ENCODE measurements at regions not wholly inside any gene's neighbourhood (a gene's known extent, or its start where the extent isn't known, plus 50 kb on each side); places are given as distances from the start of the nearest gene placed in this dataset.

GRCh38 chr3:194991338-194991654 is 279.7 kb downstream of the XXYLT1 start:
- no peak for DNase-seq (ENCODE audit: low read depth in 2 of 2)

- DNase-seq (ENCODE audit: low read depth in 2 of 2), result no peak
These were observed 277.1 kb downstream of the XXYLT1 start for GRCh38 chr3:194993896-194994295.

- no peak for DNase-seq (ENCODE audit: low read depth in 2 of 2)
These were observed 276.4 kb downstream of the XXYLT1 start for GRCh38 chr3:194994551-194994981.

- DNase-seq (ENCODE audit: low read depth in 2 of 2), result no peak
These were observed 275.6 kb downstream of the XXYLT1 start for GRCh38 chr3:194995334-194995733.

GRCh38 chr3:194995922-194996321 is 275.0 kb downstream of the XXYLT1 start:
- no peak for DNase-seq (ENCODE audit: low read depth in 2 of 2)

- DNase-seq (ENCODE audit: low read depth in 2 of 2), result no peak
These were observed 274.2 kb downstream of the XXYLT1 start for GRCh38 chr3:194996746-194997145.

- DNase-seq (ENCODE audit: low read depth in 2 of 2), result no peak
These were observed 272.5 kb downstream of the XXYLT1 start for GRCh38 chr3:194998417-194998816.

- no peak for DNase-seq (ENCODE audit: low read depth in 2 of 2)
These were observed 272.0 kb downstream of the XXYLT1 start for GRCh38 chr3:194998948-194999347.

- no peak for DNase-seq (ENCODE audit: low read depth in 2 of 2)
These were observed 271.5 kb downstream of the XXYLT1 start for GRCh38 chr3:194999491-194999890.

GRCh38 chr3:195001261-195001660 is 269.7 kb downstream of the XXYLT1 start:
- DNase-seq (ENCODE audit: low read depth in 2 of 2), result no peak

- DNase-seq (ENCODE audit: low read depth in 2 of 2), result no peak
These were observed 268.7 kb downstream of the XXYLT1 start for GRCh38 chr3:195001961-195002861.

GRCh38 chr3:195003006-195003892 is 267.7 kb downstream of the XXYLT1 start:
- no peak for DNase-seq (ENCODE audit: low read depth in 2 of 2)

GRCh38 chr3:195003893-195004289 is 267.1 kb downstream of the XXYLT1 start:
- DNase-seq (ENCODE audit: low read depth in 2 of 2), result no peak

GRCh38 chr3:195004512-195005250 is 266.3 kb downstream of the XXYLT1 start:
- no peak for DNase-seq (ENCODE audit: low read depth in 2 of 2)

- DNase-seq (ENCODE audit: low read depth in 2 of 2), result no peak
These were observed 265.7 kb downstream of the XXYLT1 start for GRCh38 chr3:195005251-195005620.

- no peak for DNase-seq (ENCODE audit: low read depth in 2 of 2)
These were observed 265.0 kb downstream of the XXYLT1 start for GRCh38 chr3:195005759-195006510.

GRCh38 chr3:195007151-195007550 is 263.8 kb downstream of the XXYLT1 start:
- no peak for DNase-seq (ENCODE audit: low read depth in 2 of 2)

GRCh38 chr3:195007766-195008165 is 263.2 kb downstream of the XXYLT1 start:
- no peak for DNase-seq (ENCODE audit: low read depth in 2 of 2)

- no peak for DNase-seq (ENCODE audit: low read depth in 2 of 2)
These were observed 262.1 kb downstream of the XXYLT1 start for GRCh38 chr3:195008816-195009215.

GRCh38 chr3:195009616-195010015 is 261.3 kb downstream of the XXYLT1 start:
- no peak for DNase-seq (ENCODE audit: low read depth in 2 of 2)

- no peak for DNase-seq (ENCODE audit: low read depth in 2 of 2)
These were observed 260.3 kb downstream of the XXYLT1 start for GRCh38 chr3:195010551-195011100.

Measured in stimulated activated CD4-positive, alpha-beta T cell treated with anti-CD3 and anti-CD28 coated beads, Interleukin-4, amount 100 ng/mL, for 48 hours (primary cell).